ENCODE measurements at regions not wholly inside any gene's neighbourhood (a gene's known extent, or its start where the extent isn't known, plus 50 kb on each side); places are given as distances from the start of the nearest gene placed in this dataset.
"Not testable (repeated sequence)": the region's sequence is repeated elsewhere in the genome, so short reads cannot be mapped to it uniquely, and the experiment has no call there.

DNA sequence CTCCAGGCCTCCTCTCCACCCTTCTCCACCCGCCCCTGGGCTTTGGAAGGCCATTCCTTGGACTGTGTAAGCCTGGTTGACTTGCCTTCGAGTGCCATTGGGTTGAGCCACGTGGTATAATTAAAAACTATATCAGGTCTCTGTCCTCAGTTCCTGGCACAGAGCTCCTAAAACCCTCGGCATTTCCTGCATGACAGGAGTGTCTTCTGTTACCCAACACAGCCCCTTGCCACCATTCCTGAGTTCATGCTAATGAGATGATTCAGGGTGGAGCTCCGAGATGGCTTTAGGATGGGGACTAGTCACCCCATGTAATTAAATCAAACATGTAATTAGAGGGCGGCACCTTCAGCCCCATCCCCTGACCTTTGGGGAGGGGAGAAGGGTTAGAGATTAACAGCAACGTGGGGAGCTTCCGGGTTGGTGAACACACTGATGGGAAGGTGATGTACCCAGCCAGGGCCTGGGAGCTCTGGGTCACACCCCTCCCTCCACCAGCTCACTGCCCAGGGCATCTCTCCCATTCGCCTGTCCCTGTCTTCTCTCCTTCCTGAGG lies 256.4 kb downstream of the FAM43A start:
- DNase-seq (ENCODE audit: low read depth in 2 of 2) = no peak

DNA sequence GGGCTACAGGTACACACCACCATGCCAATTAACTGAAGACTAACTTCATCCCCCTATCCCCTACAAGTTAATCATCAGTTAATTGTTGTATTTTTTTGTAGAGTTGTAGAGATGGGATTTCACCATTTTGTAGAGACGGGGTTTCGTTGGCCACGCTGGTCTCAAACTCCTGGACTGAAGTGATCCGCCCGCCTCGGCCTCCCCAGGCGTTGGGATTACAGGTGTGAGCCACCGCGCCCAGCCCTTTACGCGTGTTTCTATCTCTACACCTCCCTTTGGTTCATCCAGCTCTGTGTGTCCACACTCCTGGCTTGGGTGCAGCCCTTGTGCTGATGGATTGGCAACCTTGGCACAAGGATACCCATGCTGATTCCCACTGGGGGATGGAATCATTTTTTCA lies 258.8 kb downstream of the FAM43A start:
- no peak for DNase-seq (ENCODE audit: low read depth in 2 of 2)

DNA sequence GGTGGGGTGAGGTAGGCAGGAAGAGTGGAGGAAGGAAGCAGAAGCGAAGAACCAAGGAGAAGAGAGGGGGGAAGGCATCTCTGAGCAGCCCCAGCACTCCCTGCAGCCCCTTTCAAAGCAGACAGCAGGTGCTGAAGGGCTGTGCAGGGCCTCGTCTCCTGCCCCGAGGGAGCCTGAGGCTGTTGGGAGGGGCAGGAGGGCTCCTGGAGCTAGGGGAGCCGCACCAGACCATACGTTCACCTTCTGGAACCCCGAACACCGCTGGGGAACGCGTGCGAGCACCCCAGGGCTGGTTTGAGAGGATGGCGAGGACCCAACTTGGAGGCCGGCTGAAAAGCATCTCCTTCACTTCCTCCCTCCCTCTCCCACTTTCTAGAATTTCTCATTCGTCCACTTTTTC lies 259.8 kb downstream of the FAM43A start:
- no peak for DNase-seq (ENCODE audit: low read depth in 2 of 2)

DNA sequence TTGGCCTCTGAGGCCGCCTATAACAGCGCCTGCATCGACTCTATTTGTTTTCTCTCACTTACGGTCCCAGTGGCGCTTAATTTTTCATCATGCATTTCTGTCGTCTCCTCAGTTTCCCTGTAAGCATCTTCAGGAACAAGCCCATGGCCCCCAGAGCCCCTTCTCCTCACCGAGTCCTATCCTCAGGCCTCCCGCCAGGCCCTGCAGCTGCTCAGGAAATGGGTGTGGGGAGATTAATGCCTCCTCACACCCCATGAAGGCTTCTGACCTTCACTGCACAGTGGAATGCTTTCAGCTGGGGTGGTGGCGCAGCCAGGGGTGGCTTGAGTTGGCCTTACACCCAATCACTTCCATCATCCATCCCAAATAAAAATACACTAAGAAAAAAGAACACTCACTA lies 260.4 kb downstream of the FAM43A start:
- DNase-seq (ENCODE audit: low read depth in 2 of 2) = no peak

DNA sequence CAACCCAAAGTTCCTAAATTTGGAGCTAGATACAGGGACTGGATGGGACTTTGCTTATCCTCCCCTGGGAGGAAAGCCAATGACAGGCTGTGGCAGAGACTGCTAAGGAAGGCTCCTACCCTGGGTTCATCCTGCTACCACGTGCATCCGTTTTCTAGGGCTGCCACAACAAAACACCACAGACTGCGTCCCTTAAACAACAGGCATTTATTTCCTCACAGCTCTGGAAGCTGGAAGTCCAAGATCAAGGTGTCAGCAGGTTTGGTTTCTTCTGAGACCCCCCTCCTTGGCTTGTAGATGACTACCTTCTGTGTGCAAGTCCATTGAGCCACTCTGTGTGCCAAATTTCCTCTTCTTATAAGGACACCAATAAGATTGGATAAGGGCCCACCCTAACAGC lies 263.9 kb downstream of the FAM43A start:
- DNase-seq (ENCODE audit: low read depth in 2 of 2) = no peak

DNA sequence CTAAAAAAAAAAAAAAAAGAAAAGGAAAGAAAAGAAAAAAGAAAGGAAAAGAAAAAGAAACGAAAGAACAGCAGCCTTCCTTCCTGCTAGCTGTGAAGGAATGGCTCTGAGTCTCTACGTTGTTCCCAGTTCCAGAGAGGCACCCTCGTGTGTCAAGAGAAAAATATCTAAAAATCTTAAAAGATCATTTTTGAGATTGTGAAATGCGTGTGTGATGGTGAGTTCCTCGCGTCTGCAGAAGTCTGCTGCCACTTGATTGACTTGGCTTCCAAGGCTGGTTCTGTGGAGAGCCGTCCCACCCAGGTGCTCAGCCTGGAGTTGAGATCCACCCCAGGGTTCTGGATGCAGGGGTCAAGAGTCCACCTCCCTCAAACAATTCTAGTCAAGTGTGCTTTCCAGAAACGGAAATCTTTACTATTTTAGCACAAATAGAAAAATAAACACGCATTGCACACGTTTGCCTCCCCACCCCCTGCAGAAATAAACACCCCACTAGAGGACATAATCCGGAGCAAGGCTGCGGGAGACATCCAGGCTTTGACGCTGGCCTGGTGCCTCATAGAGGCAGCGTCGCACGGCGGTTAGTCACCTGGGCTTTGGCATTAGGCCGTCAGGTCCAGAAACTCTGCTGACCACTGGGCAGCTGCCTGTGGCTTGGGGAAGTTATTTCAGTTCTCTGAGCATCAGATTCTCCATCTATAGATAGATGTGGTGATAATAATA lies 265.4 kb downstream of the FAM43A start:
- no peak for DNase-seq (ENCODE audit: low read depth in 2 of 2)

DNA sequence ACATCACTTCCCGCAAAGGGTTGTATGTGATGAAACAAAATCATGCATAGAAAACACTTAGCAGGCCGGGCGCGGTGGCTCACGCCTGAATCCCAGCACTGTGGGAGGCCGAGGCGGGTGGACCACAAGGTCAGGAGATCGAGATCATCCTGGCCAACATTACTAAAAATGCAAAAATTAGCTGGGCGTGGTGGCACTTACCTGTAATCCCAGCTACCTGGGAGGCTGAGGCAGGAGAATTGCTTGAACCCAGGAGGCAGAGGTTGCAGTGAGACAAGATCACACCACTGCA lies 265.9 kb downstream of the FAM43A start:
- DNase-seq (ENCODE audit: low read depth in 2 of 2) = not testable (repeated sequence)

DNA sequence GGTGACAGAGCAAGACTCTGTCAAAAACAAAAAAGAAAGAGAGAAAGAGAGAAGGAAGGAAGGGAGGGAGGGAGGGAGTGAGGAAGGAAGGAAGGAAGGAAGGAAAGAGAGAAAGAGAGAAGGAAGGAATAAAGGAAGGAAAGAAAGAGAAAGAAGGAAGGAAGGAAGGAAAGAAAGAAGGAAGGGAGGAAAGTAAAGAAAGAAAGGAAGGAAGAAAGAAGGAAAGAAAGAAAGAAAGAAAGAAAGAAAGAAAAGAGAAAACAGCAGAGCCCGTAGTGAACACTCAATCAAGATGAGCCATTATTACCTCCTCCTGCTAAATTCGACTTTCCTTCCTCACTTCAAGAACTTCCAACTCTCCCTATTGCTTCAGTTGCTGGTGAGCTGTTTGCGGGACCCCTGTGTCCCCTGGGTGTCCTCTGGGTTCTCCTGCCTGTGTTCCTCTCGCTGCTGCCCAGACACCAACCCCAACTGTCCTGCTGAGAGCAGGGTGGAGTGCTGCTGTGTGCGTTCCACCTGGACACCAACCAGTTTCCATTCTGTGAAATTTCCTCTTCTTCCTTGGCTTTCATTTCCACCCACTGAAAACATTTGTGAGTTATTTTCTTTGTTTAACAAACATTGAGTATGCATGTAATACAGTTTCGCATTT lies 266.4 kb downstream of the FAM43A start:
- DNase-seq (ENCODE audit: low read depth in 2 of 2) = no peak

DNA sequence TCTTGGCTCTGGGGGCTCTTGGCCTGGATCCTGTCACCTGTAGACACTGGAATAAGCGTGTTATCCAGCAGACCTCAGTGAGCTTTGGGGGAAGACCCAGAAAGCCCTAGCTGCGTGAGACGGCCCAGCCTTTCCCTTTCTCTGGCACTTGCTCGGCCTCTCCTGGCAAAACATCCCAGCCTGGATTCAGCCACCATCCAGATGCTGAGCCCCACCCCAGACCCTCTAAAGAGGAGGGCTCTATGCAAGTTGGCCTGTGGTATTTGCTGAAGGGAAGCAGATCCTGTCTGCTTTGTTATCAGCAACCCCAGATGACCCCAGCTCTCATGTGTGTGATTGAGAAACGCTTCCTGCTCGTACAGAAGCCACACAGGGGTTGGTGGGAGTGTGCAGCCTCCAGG lies 267.2 kb downstream of the FAM43A start:
- DNase-seq (ENCODE audit: low read depth in 2 of 2) = no peak

DNA sequence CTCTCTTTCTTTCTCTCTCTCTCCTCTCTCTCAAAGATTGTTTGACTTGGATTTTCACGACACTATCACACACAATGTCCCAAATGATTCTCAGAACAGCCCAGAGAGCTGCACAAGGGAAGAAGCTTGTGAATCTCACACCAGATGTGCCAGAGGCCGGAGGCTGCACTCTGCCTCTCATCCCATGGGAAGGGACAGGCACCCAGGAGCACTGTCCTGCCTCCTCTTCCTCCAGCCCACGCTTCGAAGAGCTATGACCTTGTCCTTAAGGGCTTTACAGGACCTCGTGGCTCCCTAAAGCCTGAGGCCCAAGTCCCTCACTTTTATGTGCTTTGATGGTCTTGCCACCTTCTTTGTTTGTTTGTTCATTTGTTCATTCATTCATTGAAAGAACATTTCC lies 267.6 kb downstream of the FAM43A start:
- no peak for DNase-seq (ENCODE audit: low read depth in 2 of 2)

DNA sequence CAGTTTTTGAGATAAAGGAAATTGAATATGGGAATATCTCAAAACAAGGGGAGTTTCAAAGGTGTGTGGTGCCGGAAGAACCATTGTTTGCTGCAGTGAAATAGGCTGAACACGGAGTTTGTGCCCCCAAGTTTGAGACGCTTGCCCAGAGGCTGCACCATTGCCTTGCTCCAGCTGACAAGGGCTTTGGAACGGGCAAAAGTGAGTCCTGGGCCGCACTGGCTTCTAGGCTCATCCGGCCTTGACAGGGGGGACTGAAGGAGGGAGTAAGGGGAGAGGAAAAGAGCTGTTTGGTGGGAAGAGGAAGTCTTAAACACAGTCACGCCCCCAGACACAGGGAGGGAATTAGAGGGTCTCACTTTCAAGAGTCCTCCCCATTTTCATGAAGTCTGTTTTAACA lies 269.9 kb downstream of the FAM43A start:
- DNase-seq (ENCODE audit: low read depth in 2 of 2) = no peak

DNA sequence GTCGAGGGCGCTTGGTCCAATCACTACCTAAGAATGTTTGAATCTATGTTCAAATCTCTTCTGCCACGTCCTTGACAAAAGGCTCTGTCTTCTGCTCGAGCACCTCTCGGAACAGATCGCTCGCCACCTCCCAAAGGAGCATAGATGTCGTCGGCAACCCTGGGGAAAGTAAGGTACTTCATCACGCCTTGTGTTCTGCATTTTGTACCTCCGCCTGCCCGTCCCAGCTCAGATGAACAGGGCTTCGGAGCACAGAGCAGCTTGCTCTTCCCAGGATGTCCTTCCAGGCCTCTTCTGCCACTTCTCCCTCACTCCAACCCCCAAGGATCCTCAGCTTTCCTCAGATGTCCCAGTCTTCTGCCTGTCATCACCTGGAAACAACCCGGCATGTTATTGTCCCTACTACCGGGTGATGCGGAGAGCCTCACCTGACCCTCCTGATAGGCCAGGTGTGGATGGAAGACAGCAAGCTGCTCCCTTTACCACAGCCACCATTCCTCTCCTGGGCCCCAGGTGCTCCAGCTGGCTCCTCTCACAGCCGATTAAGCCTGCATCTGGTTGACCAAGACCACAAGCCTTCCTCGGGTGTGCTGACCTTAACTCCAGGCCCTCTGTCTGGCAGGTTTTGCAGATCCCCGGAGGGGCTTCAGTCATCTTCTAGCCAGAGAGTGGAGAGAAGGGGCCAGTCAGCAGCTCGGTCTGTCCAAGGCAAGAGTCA lies 270.5 kb downstream of the FAM43A start:
- DNase-seq (ENCODE audit: low read depth in 2 of 2) = no peak

DNA sequence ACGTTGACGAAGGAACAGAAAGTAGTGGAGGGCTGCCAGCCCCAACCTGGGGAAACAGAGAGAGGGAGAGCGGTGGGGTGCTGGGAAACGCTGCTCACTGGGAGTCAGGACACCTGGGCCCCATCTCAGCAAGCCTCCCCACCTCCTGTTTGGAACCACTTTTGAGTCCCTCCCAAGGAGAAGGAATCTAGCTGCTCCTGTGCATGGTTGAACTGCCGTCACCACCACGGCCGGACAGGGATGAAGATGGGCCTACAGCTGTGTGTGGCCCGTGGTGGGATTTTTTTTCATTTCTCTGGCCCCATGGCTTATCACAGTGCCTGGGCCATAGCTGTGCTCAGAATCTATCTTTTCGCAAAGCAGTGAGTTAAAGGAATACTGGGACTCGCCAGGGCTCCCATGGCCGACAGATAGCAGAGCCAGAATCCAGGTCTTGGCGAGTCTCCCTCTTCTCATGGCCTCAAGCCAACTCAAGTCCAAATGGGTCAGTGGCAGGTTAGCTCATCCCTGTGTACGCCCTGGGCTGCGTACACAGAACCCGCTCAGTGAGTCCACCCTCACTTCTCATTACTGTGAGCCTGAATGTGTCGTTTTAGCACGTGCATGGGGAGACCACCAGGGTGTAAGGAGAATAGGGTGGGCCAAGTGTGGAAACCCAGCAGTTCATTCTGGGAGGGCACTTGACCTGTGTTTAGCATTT lies 271.2 kb downstream of the FAM43A start:
- no peak for DNase-seq (ENCODE audit: low read depth in 2 of 2)

DNA sequence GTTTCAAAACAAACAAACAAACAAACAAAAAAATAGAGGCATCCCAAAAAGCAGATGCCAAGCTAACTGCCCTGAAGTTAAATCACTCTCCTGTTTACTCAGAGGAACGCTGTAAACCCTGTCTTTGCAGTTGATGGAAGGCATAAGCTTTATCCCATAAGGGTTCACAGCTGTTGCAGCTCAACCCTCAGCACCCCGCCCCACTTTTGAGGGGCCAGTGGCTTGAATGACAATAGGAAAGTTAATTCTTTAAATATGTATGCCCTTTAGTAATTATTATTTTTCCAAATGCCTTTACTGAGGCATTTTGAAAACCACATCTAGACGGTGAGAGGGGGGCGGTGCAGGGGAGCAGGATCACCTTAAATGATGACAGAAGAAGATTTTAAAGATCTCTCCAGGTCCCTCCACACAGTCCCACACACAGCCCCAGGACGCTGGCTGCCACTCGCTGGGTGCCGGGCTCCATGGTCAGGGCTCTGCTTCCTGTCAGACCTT lies 272.1 kb downstream of the FAM43A start:
- no peak for DNase-seq (ENCODE audit: low read depth in 2 of 2)

DNA sequence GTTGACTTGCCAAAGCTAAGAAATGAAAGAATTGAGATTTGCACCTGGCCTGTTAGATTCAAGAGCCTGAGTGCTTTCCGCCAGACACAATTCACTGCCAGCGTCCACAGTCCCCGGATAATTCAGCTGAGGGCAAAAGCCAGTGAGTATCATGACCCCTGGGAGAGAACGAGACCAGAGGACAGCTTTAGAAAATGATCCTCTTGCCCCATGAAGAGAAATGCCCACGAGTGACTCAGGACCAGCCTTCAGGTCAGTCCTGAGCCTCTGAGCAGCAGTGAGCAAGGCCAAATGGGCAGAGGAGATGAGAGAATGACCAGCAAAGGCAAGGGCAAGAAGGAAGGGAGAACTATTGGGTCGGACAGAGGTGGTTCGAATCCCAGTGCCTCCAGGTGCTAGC lies 273.5 kb downstream of the FAM43A start:
- DNase-seq (ENCODE audit: low read depth in 2 of 2) = no peak

DNA sequence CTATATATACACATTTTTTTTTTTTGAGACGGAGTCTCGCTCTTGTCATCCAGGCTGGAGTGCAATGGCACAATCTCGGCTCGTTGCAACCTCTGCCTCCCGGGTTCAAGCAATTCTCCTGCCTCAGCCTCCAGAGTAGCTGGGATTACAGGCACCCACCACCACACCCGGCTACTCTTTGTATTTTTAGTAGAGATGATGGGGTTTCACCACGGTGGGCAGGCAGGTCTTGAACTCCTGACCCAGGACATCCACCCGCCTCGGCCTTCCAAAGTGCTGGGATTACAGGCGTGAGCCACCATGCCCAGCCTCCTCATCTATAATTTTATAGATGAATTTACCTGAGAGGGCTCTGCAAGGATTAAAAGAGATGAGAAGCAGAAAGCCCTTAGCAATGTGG lies 274.0 kb downstream of the FAM43A start:
- not testable (repeated sequence) for DNase-seq (ENCODE audit: low read depth in 2 of 2)

DNA sequence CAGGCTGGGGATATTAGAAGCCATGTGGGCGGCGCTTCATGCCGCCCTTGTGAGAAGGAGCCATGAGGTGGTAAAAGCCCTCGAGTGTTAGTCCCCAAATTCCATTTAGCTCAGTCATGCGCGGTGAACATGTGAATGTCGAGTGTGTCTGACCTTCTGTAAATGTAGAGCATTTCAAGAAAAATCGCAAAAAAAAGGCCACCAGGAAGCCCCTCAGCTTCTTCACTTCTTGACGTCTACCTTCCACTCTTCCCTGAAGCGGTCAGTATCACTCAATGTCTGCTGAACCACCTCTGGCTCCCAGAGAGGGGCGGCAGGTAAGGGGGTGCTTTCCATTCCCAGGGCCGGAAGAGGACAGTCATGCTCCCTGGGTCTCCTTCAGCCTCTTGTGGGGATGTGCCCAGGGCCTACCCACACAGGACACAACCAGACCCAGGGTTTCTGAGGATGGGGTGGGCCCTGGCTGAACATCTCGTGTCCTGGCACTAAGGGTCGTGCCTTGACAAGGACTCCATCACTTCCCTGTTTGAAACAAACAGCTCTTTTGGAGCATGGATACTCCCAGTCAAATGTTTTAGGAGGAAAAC lies 274.9 kb downstream of the FAM43A start:
- DNase-seq (ENCODE audit: low read depth in 2 of 2) = no peak

DNA sequence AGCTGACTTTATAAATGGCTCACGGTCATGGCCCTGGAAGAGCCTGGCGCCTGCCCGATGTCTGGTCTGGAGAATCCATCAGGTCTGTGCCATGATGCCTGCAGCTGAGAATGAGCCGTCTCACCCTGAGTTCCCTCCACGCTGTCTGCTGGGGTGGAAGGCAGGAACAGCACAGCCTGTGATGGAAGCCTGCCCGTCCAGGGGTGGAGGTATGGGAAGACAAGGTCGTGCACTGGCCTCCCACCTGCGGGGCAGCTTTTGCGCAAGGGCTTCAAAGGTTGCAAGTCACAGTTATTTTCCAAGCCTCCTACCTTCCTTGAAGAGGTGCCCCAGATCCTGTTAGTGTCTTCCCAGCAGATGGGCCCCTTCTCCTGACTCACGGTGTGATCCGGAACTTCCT lies 275.5 kb downstream of the FAM43A start:
- DNase-seq (ENCODE audit: low read depth in 2 of 2) = no peak

DNA sequence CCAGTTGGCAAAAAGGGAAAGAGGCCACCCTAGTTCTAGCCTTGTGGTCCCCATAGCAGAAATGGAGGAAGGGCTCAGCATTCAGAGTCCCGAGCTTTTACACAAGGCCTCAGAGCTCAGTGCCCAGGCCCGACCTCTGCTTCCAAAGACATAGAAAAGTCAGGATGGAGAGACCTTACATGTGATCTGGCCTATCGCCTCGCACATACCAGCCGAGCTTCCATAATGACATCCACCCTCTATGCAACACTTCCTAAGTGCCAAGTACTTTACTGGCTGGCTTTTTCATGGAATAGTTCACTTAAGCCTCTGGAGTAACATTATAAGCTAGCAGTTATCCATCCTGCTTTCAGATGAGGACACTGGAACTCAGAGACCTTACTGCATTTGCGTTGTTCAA lies 275.9 kb downstream of the FAM43A start:
- DNase-seq (ENCODE audit: low read depth in 2 of 2) = no peak

DNA sequence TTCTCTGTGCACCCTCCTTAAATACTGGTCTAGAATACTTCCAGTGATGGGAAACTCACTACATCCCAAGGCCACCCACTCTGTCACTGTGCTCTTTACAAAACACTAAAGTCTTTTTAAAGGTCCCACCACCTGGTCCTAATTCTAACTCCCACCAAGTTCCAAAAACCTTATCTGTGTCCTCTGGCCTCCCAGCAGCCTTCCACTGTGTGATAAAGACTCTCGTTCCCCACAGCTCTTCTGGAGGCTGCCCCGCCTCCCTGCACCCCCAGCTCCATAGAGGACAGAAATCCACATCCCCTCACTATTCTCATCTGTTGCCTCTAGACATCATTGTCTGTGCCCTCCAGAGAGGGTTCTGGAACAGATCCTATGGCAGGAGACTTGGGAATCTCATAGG lies 276.4 kb downstream of the FAM43A start:
- DNase-seq (ENCODE audit: low read depth in 2 of 2) = no peak

DNA sequence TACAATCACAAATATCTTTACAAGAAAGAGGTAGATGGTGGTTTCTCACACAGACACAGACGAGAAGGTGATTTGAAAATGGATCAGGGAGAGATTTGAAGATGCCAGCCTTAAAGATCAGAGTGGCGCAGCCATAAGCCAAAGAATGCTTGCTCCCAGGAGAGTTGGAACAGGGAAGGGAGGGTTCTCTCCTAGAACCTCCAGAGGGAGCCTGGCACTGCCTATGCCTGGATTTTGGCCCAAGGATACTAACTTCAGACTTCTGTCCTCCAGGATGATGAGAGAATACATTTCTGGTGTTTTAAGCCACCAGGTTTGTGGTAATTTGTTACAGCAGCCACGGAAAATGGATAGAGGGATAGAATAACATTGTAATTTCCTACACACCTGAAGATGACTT lies 279.1 kb downstream of the FAM43A start:
- DNase-seq (ENCODE audit: low read depth in 2 of 2) = no peak

Data from stimulated activated CD8-positive, alpha-beta memory T cell treated with anti-CD3 and anti-CD28 coated beads, Interleukin-15, amount 100 ng/mL, for 4 hours (primary cell).